EH (cell line): ENCODE measurements at regions not wholly inside any gene's neighbourhood (a gene's known extent, or its start where the extent isn't known, plus 50 kb on each side); places are given as distances from the start of the nearest gene placed in this dataset.
"Not testable (repeated sequence)": the region's sequence is repeated elsewhere in the genome, so short reads cannot be mapped to it uniquely, and the experiment has no call there.

Experiments
- DNase-seq: peaks from one replicate; pipeline ENCODE4 v3.0.0-alpha.2; 2015; ENCODE audit warnings: low read depth

DNA sequence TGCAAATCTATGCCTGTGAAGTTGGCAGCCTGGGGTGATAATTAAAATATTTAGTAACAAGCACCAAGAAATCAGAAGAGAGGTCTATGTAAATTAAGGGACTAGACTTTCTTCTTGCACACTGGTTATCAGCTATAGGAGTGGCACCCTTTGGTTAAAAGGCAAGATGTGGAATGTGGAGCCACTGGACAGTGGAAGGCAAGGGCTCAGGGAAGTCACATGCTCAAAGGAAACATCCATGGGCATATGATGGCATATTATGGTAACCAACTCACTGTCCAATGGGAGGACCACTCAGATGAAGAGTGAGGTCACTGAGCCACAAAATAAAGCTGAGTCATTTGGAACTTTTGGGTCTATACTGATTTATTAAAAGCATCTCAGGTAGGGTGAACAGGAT lies 165.6 kb upstream of the PRICKLE2 start:
- no peak for DNase-seq

GRCh38 chr3:64388886-64389285 lies 163.6 kb upstream of the PRICKLE2 start:
- no peak for DNase-seq

- no peak for DNase-seq
Measured at GRCh38 chr3:64387688-64388087, 162.4 kb upstream of the PRICKLE2 start.

DNA sequence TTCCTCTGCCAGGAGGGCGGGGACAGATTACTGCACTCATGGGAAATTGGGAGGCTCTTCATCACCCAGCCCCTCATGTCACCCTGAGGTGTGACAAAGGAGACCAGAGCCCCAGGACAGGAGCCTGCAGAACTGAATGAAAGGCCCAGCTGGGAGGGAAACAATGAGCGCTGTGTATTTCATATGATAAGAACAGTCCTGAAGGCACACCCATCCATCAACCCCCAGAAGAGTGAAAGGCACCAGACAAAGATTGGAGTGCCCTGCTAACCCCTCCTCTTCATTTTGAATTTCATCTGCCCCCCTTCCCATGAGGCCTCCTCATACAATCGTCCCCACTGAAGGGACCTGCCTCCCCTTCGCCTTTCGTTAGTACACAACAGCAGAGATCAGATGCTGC lies 160.0 kb upstream of the PRICKLE2 start:
- no peak for DNase-seq

DNA sequence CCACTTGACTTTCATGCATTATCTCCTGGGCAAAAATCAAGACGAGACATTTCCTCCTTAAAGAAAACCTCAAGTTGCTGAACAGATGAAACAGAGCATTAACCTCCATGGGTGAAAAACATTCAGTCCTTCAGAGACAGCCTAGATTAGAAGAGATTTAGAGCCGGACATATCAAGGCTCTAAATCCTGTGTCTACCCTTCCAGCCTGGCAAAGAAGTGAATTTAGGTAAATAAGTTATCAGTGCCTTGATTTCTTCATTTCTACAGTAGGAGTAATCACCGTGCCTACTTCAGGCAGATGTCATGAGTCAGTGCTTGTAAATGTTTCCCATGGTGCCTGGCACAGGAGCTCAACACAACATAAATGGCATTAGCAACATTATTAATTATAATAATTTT lies 159.3 kb upstream of the PRICKLE2 start:
- DNase-seq, result no peak

- DNase-seq, result peak; percentile 25
Measured at GRCh38 chr3:64382153-64382552, 156.9 kb upstream of the PRICKLE2 start.

DNA sequence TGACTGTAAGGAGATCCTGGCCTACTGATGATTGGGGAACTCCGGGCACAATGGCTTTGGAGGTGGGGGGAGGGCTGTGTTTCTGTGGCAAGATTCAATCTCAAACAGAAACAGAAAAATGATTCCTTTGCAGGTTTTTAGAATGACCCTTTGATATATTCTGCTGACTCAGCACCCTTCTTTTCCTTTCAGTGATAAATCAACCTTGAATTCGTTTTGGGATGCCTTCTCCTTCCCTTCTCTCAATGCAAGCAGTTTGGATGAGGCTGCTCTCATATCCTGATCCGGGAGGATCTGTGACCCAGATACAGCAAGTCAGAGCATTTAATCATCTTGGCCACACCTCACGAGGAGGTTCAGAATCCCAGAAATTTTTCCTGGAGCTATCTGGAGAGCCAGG lies 156.1 kb upstream of the PRICKLE2 start:
- no peak for DNase-seq

- peak; percentile 41 for DNase-seq
Measured at GRCh38 chr3:64380546-64380945, 155.3 kb upstream of the PRICKLE2 start.

- DNase-seq, result no peak
Measured at GRCh38 chr3:64379221-64379620, 154.0 kb upstream of the PRICKLE2 start.

DNA sequence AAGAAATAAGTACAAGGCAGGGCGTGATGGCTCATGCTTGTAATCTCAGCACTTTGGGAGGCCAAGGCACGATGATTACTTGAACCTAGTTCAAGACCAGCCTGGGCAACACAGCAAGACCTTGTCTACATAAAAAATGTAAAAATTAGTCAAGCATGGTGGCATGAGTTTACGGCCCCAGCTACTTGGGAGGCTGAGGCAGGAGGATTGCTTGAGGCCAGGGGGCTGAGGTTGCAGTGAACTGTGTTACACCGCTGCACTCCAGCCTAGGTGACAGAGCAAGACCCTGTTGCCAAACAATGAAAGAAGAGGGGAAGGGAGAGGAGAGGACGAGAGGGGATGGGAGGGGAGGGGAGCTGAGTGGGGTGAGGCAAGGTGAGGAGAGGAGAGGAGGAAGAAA lies 152.7 kb upstream of the PRICKLE2 start:
- no peak for DNase-seq

- DNase-seq, result no peak
Measured at GRCh38 chr3:64375737-64376136, 150.5 kb upstream of the PRICKLE2 start.

- no peak for DNase-seq
Measured at GRCh38 chr3:64369390-64369789, 144.1 kb upstream of the PRICKLE2 start.

GRCh38 chr3:64368257-64369020 lies 143.2 kb upstream of the PRICKLE2 start:
- DNase-seq, result peak; percentile 43

DNA sequence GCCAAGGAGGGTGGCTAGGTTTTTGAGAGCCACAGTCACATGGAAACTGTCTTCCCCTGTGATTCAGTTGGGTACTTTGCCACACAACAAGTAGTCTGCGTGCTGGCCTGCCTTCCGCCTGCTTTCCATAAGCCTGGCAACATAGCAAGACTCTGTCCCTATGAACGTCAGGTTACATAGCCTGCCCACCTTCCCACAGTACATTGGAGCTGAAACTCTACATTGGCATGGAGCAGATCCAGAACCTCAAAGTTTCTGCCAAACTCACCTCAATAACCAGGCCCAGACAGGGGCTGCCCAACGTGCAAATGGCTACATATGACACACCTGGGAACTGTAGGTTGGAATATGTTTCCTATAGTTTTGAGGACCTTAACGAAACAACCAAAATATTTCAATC lies 140.6 kb upstream of the PRICKLE2 start:
- DNase-seq, result no peak

- DNase-seq, result no peak
Measured at GRCh38 chr3:64363842-64364241, 138.6 kb upstream of the PRICKLE2 start.

GRCh38 chr3:64361962-64362735 lies 136.9 kb upstream of the PRICKLE2 start:
- DNase-seq, result peak; percentile 22

DNA sequence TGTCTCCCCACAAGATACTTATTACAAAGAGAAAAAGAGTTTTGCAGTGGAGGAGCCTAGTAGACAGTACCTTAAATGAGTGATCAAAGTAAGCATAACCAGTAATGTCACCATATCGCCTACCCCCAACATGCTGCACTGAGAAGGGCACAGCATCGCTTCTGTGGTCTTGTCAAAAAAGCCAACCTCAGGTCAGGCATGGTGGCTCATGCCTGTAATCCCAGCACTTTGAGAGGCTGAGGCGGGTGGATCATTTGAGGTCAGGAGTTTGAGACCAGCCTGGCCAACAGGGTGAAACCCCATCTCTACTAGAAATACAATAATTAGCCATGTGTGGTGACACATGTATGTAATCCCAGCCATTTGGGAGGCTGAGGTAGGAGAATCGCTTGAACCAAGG lies 135.8 kb upstream of the PRICKLE2 start:
- DNase-seq, result not testable (repeated sequence)

DNA sequence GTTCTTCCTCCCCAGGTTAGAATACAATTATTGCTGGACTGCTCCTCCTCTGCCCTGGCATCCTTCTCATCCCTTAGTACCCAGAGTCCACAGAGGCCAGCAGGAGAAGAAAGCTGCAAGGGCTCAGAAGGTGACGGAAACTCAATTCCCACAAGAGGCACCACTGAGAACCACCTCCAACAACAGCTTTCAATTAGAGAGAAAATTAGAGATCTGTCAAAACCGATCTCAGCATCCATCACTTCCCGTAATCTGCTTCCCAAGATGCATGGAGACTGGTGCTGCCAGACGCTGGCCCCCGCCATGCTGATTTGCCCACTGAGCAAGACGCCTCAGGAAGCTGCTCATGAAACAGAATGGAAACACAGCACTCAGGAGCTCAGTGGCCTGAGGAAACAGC lies 135.0 kb upstream of the PRICKLE2 start:
- no peak for DNase-seq

DNA sequence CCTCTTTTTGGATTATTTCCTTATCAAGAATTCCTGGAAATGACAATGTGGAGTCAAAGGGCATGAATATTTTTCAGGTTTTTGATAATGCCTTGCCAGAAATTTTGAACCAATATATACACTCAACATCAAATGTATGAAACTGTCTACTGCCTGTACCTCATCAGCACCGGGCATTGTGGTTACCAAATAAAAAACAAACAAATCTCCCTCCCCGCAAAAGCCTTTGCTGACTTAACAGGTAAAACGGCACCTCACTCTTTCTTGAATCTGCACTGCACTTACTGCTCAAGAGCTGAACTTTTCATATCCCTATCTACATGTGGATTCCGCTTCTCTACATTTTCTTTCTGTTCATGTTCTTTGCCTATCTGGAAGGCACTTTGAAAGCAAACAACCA lies 134.5 kb upstream of the PRICKLE2 start:
- DNase-seq, result no peak

- DNase-seq, result no peak
Measured at GRCh38 chr3:64358853-64359252, 133.6 kb upstream of the PRICKLE2 start.

DNA sequence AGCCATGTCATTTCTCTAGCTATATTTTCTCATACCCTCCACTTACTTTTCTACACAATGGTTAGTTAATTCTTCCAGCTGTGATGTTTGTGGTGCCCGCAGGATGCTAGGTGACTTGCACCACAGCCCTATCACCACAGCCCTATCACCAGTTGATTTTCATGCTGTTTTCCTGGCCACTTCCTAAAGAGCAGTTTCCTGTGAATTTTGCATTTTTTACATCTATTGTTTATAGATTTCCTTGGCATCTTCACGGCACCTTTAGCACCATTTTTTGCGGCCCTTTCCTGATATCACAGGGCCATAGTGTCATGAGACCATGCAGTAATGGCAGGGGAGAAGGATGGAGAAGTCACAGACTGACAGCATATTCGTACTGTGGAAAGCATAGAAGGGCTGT lies 132.9 kb upstream of the PRICKLE2 start:
- no peak for DNase-seq

- no peak for DNase-seq
Measured at GRCh38 chr3:64357481-64357880, 132.2 kb upstream of the PRICKLE2 start.

DNA sequence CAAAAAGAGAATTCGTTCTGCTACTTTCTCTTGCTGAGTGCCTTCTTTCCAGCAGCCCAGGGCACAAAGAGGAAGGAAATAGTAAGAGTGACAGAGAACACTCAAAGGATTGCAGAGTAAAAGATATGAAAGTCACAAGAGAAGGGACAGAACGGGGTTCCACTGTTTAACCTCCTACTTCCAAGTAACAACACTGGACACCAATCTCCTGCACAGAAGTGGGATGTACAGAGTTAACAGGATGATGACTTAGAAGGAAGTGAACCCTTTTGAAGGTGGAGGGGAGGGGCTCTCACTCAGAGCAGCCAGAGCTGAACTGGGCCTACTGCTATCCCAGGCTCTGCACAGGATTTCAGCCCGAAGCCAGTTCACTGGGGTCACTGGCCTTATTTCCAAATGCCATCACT lies 130.1 kb upstream of the PRICKLE2 start:
- peak; percentile 59 for DNase-seq

DNA sequence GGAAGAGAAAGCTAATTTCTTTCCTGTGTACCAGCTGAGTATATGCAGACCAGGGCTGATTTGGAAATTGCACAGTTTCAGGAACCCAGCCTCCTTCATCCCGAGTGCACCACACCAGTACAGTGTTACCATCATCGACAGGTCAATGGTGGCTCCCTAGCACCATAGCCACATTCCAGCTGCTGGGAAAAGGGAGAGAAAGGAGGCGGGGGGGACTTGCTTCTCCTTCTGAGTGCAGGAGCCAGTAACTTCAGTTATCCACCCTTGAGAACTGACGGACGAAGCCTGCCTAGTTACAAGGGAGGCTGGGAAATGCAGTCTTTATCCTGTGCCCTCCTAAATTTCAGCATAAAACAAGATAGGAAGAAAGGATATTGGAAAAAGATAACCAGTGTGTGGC lies 129.7 kb upstream of the PRICKLE2 start:
- no peak for DNase-seq
